ENCODE measurements at regions not wholly inside any gene's neighbourhood (a gene's known extent, or its start where the extent isn't known, plus 50 kb on each side); places are given as distances from the start of the nearest gene placed in this dataset.
A peak's percentile ranks its signal among the peaks of the same experiment; 100 is the strongest.

GRCh38 chr9:135198586-135199285 is 111.3 kb downstream of the OLFM1 start:
- no peak overlapping the region for H2AFZ ChIP-seq (ENCODE audit: insufficient read depth, low read length, poor library complexity)
- no peak overlapping the region for H3K14ac ChIP-seq (ENCODE audit: low read length)
- no peak overlapping the region for H3K23ac ChIP-seq (ENCODE audit: low read length)
- no peak overlapping the region for H4K91ac ChIP-seq (ENCODE audit: low read depth, low read length)
- H3K4me2 ChIP-seq (ENCODE audit: low read length) = no peak overlapping the region
- no peaks in the 10 kb centered on the region for H3K79me1 ChIP-seq (ENCODE audit: low read length)
- H3K4me1 ChIP-seq (ENCODE audit: control insufficient read depth in 1 of 2, insufficient read depth in 2 of 2, low read length in 2 of 2) = no peaks in the 10 kb centered on the region
- H4K8ac ChIP-seq (ENCODE audit: low read depth, low read length) = no peak overlapping the region
- H3K27me3 ChIP-seq (ENCODE audit: insufficient read depth, low read length) = no peaks in the 10 kb centered on the region
- H2BK120ac ChIP-seq (ENCODE audit: insufficient read depth, low read length, poor library complexity) = no peak overlapping the region
- no peak overlapping the region for H2BK5ac ChIP-seq (ENCODE audit: low read depth, low read length, poor library complexity)
- H2BK12ac ChIP-seq (ENCODE audit: low read length) = no peak overlapping the region
- no peak overlapping the region for H2AK5ac ChIP-seq (ENCODE audit: low read length)
- H4K12ac ChIP-seq (ENCODE audit: low read depth, low read length) = no peak overlapping the region
- H3K36me3 ChIP-seq (ENCODE audit: control insufficient read depth in 1 of 2, insufficient read depth in 2 of 2, low read length in 2 of 2) = no peaks in the 10 kb centered on the region
- no peak overlapping the region for H3K27ac ChIP-seq (ENCODE audit: low read depth, low read length)
- no CpG with 5 or more reads among the region's 16 CpGs for WGBS (ENCODE audit: extremely low coverage, insufficient coverage, insufficient read length)
- H3K79me2 ChIP-seq (ENCODE audit: control insufficient read depth, insufficient read depth, low read length, poor library complexity) = no peaks in the 10 kb centered on the region
- no peak overlapping the region for H3K4me3 ChIP-seq (ENCODE audit: low read depth, low read length)
- H3K9ac ChIP-seq (ENCODE audit: low read length) = no peak overlapping the region
- H3K18ac ChIP-seq (ENCODE audit: low read length) = no peak overlapping the region
- peaks cover 18% of the 10 kb centered on the region for H3K9me3 ChIP-seq (ENCODE audit: insufficient read depth, low read depth, low read length)
- DNase-seq = no peak
- no peak overlapping the region for H3K4ac ChIP-seq (ENCODE audit: low read depth, low read length)

GRCh38 chr9:135199489-135199888 is 112.0 kb downstream of the OLFM1 start:
- H3K9me3 ChIP-seq (ENCODE audit: insufficient read depth, low read depth, low read length) = peaks cover 18% of the 10 kb centered on the region
- no peak overlapping the region for H4K8ac ChIP-seq (ENCODE audit: low read depth, low read length)
- no peak overlapping the region for H2AFZ ChIP-seq (ENCODE audit: insufficient read depth, low read length, poor library complexity)
- no peak overlapping the region for H3K4me2 ChIP-seq (ENCODE audit: low read length)
- H3K4me3 ChIP-seq (ENCODE audit: low read depth, low read length) = no peak overlapping the region
- no peak overlapping the region for H4K91ac ChIP-seq (ENCODE audit: low read depth, low read length)
- no peak overlapping the region for H2BK120ac ChIP-seq (ENCODE audit: insufficient read depth, low read length, poor library complexity)
- no peak overlapping the region for H3K18ac ChIP-seq (ENCODE audit: low read length)
- H2BK5ac ChIP-seq (ENCODE audit: low read depth, low read length, poor library complexity) = no peak overlapping the region
- no peaks in the 10 kb centered on the region for H3K27me3 ChIP-seq (ENCODE audit: insufficient read depth, low read length)
- no peak overlapping the region for H2AK5ac ChIP-seq (ENCODE audit: low read length)
- no peak overlapping the region for H3K27ac ChIP-seq (ENCODE audit: low read depth, low read length)
- no peak overlapping the region for H4K12ac ChIP-seq (ENCODE audit: low read depth, low read length)
- H3K9ac ChIP-seq (ENCODE audit: low read length) = no peak overlapping the region
- H3K79me1 ChIP-seq (ENCODE audit: low read length) = no peaks in the 10 kb centered on the region
- no CpG with 5 or more reads among the region's 5 CpGs for WGBS (ENCODE audit: extremely low coverage, insufficient coverage, insufficient read length)
- no peak overlapping the region for H2BK12ac ChIP-seq (ENCODE audit: low read length)
- no peaks in the 10 kb centered on the region for H3K4me1 ChIP-seq (ENCODE audit: control insufficient read depth in 1 of 2, insufficient read depth in 2 of 2, low read length in 2 of 2)
- H3K23ac ChIP-seq (ENCODE audit: low read length) = no peak overlapping the region
- H3K79me2 ChIP-seq (ENCODE audit: control insufficient read depth, insufficient read depth, low read length, poor library complexity) = no peaks in the 10 kb centered on the region
- H3K14ac ChIP-seq (ENCODE audit: low read length) = no peak overlapping the region
- H3K4ac ChIP-seq (ENCODE audit: low read depth, low read length) = no peak overlapping the region
- no peak for DNase-seq
- H3K36me3 ChIP-seq (ENCODE audit: control insufficient read depth in 1 of 2, insufficient read depth in 2 of 2, low read length in 2 of 2) = no peaks in the 10 kb centered on the region

GRCh38 chr9:135201711-135202110 is 114.2 kb downstream of the OLFM1 start:
- H3K79me2 ChIP-seq (ENCODE audit: control insufficient read depth, insufficient read depth, low read length, poor library complexity) = no peaks in the 10 kb centered on the region
- no peak overlapping the region for H2BK120ac ChIP-seq (ENCODE audit: insufficient read depth, low read length, poor library complexity)
- H3K9ac ChIP-seq (ENCODE audit: low read length) = no peak overlapping the region
- H3K27me3 ChIP-seq (ENCODE audit: insufficient read depth, low read length) = no peaks in the 10 kb centered on the region
- H2BK12ac ChIP-seq (ENCODE audit: low read length) = no peak overlapping the region
- no peak overlapping the region for H4K91ac ChIP-seq (ENCODE audit: low read depth, low read length)
- no peak for DNase-seq
- no peak overlapping the region for H3K4me2 ChIP-seq (ENCODE audit: low read length)
- H3K79me1 ChIP-seq (ENCODE audit: low read length) = no peaks in the 10 kb centered on the region
- no peak overlapping the region for H2AK5ac ChIP-seq (ENCODE audit: low read length)
- no CpG with 5 or more reads among the region's 9 CpGs for WGBS (ENCODE audit: extremely low coverage, insufficient coverage, insufficient read length)
- no peak overlapping the region for H3K4ac ChIP-seq (ENCODE audit: low read depth, low read length)
- H3K27ac ChIP-seq (ENCODE audit: low read depth, low read length) = no peak overlapping the region
- H3K4me3 ChIP-seq (ENCODE audit: low read depth, low read length) = peak overlapping the region; percentile 43
- H3K23ac ChIP-seq (ENCODE audit: low read length) = no peak overlapping the region
- no peak overlapping the region for H3K14ac ChIP-seq (ENCODE audit: low read length)
- H2BK5ac ChIP-seq (ENCODE audit: low read depth, low read length, poor library complexity) = no peak overlapping the region
- H4K8ac ChIP-seq (ENCODE audit: low read depth, low read length) = no peak overlapping the region
- H3K18ac ChIP-seq (ENCODE audit: low read length) = no peak overlapping the region
- no peak overlapping the region for H4K12ac ChIP-seq (ENCODE audit: low read depth, low read length)
- H3K4me1 ChIP-seq (ENCODE audit: control insufficient read depth in 1 of 2, insufficient read depth in 2 of 2, low read length in 2 of 2) = no peaks in the 10 kb centered on the region
- no peak overlapping the region for H2AFZ ChIP-seq (ENCODE audit: insufficient read depth, low read length, poor library complexity)
- H3K36me3 ChIP-seq (ENCODE audit: control insufficient read depth in 1 of 2, insufficient read depth in 2 of 2, low read length in 2 of 2) = no peaks in the 10 kb centered on the region
- peaks cover 16% of the 10 kb centered on the region for H3K9me3 ChIP-seq (ENCODE audit: insufficient read depth, low read depth, low read length)

GRCh38 chr9:135204177-135204576 is 116.7 kb downstream of the OLFM1 start:
- no peaks in the 10 kb centered on the region for H3K4me1 ChIP-seq (ENCODE audit: control insufficient read depth in 1 of 2, insufficient read depth in 2 of 2, low read length in 2 of 2)
- peaks cover 15% of the 10 kb centered on the region for H3K9me3 ChIP-seq (ENCODE audit: insufficient read depth, low read depth, low read length)
- H3K36me3 ChIP-seq (ENCODE audit: control insufficient read depth in 1 of 2, insufficient read depth in 2 of 2, low read length in 2 of 2) = no peaks in the 10 kb centered on the region
- no CpG with 5 or more reads among the region's 8 CpGs for WGBS (ENCODE audit: extremely low coverage, insufficient coverage, insufficient read length)
- H2BK12ac ChIP-seq (ENCODE audit: low read length) = no peak overlapping the region
- no peak overlapping the region for H3K18ac ChIP-seq (ENCODE audit: low read length)
- H3K23ac ChIP-seq (ENCODE audit: low read length) = no peak overlapping the region
- no peak overlapping the region for H2BK120ac ChIP-seq (ENCODE audit: insufficient read depth, low read length, poor library complexity)
- no peak overlapping the region for H2BK5ac ChIP-seq (ENCODE audit: low read depth, low read length, poor library complexity)
- no peak overlapping the region for H3K27ac ChIP-seq (ENCODE audit: low read depth, low read length)
- H4K12ac ChIP-seq (ENCODE audit: low read depth, low read length) = no peak overlapping the region
- no peak overlapping the region for H4K8ac ChIP-seq (ENCODE audit: low read depth, low read length)
- no peak overlapping the region for H3K9ac ChIP-seq (ENCODE audit: low read length)
- H4K91ac ChIP-seq (ENCODE audit: low read depth, low read length) = no peak overlapping the region
- no peak overlapping the region for H3K4ac ChIP-seq (ENCODE audit: low read depth, low read length)
- no peak overlapping the region for H3K4me2 ChIP-seq (ENCODE audit: low read length)
- H3K79me2 ChIP-seq (ENCODE audit: control insufficient read depth, insufficient read depth, low read length, poor library complexity) = no peaks in the 10 kb centered on the region
- DNase-seq = no peak
- H3K27me3 ChIP-seq (ENCODE audit: insufficient read depth, low read length) = no peaks in the 10 kb centered on the region
- no peak overlapping the region for H3K4me3 ChIP-seq (ENCODE audit: low read depth, low read length)
- H3K79me1 ChIP-seq (ENCODE audit: low read length) = no peaks in the 10 kb centered on the region
- H2AFZ ChIP-seq (ENCODE audit: insufficient read depth, low read length, poor library complexity) = no peak overlapping the region
- H2AK5ac ChIP-seq (ENCODE audit: low read length) = no peak overlapping the region
- no peak overlapping the region for H3K14ac ChIP-seq (ENCODE audit: low read length)

Data from trophoblast cell (in vitro differentiated cells and primary cell).